Gastroesophageal sphincter (tissue), 4 donors: ENCODE measurements at regions not wholly inside any gene's neighbourhood (a gene's known extent, or its start where the extent isn't known, plus 50 kb on each side); places are given as distances from the start of the nearest gene placed in this dataset.

ENCODE experiments used
- ATAC-seq: fragments of 150-250 bp; one replicate; pipeline ENCODE4 v1.9.1; 2016; ENCODE audit warnings: mild to moderate bottlenecking, moderate library complexity
- H3K27ac ChIP-seq, 4 donors: fragments of 200-600 bp; sonication (generic) in 3 of 4; 1 replicate in 3 of 4; 2 replicates in 1 of 4; pipeline ENCODE4 v1.5.1; 2016 to 2019
- H3K27me3 ChIP-seq: fragments of 200-600 bp; sonication (generic); one replicate; pipeline ENCODE4 v1.5.1; 2019
- H3K36me3 ChIP-seq, 2 donors: fragments of 200-600 bp; sonication (generic); one replicate each; pipeline ENCODE4 v1.5.1; 2019; ENCODE audit warnings: control low read depth in 1 of 2
- H3K4me1 ChIP-seq, 3 donors: fragments of 200-600 bp; sonication (generic); 1 replicate in 2 of 3; 2 replicates in 1 of 3; pipeline ENCODE4 v1.5.1; 2016 to 2019; ENCODE audit warnings: control low read depth in 2 of 3
- H3K4me3 ChIP-seq, 2 donors: fragments of 200-600 bp; sonication (generic); one replicate each; pipeline ENCODE4 v1.5.1; 2019; ENCODE audit warnings: mild to moderate bottlenecking in 1 of 2, moderate library complexity in 1 of 2
- H3K9me3 ChIP-seq, 3 donors: fragments of 200-600 bp; sonication (generic); one replicate each; pipeline ENCODE4 v1.5.1; 2017 to 2019; ENCODE audit warnings: control low read depth in 2 of 3
- EP300 ChIP-seq: sonication (generic); formaldehyde crosslinking; IDR thresholded peaks from one replicate; pipeline ENCODE4 v1.6.1; 2017; ENCODE audit warnings: antibody characterized with exemption, mild to moderate bottlenecking
- POLR2A ChIP-seq, 2 donors: fragments of 450-650 bp; IDR thresholded peaks; one replicate each; pipeline ENCODE4 v1.6.1; 2017; ENCODE audit warnings: antibody characterized with exemption in 2 of 2, mild to moderate bottlenecking in 2 of 2, moderate library complexity in 1 of 2
- POLR2AphosphoS5 ChIP-seq: sonication (generic); formaldehyde crosslinking; IDR thresholded peaks from one replicate; pipeline ENCODE4 v1.6.1; 2017; ENCODE audit warnings: antibody characterized with exemption
- WGBS, 2 donors: methylation state at CpG; one replicate each; pipeline ENCODE4 v1.1.5; 2018; ENCODE audit warnings: low coverage in 1 of 2; 5-methylcytosine and 5-hydroxymethylcytosine counted together
- TF ChIP-seq, protein P1 (sequence below), 4 experiments: fragments of 200-600 bp in 2 of 4; fragments of 450-650 bp in 2 of 4; sonication (generic) in 1 of 4; IDR thresholded peaks; one replicate each; pipeline ENCODE4 v1.5.1; 2017 to 2019; ENCODE audit warnings: antibody characterized with exemption in 4 of 4, mild to moderate bottlenecking in 2 of 4, moderate library complexity in 2 of 4

DNA sequence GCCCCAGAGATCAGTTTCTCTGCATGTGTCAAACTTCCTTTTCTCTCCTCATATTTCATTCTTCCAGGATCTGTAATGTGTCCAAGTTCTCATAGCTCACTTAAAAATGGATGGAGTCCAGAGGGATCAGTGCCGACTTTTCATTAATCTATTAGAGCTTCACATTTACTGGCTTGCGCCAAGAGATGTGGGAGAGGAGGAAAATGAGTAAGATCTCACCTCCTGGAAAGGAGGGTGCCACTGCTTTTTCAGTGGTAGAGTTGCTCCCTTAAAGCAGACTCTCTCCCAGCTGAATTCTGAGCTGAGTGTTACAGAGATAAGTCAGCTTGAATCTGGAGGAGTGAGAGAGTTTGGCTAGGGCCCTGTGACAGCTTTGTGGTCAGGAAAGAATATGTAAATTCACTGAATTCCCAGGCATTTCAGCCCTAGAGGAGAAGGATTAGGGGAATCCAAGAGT, 175.9 kb downstream of the SOX4 start:
- peak; percentile 55 for ATAC-seq
- TF ChIP-seq POLR2AphosphoS5, result no peak
- TF ChIP-seq, protein P1, sequence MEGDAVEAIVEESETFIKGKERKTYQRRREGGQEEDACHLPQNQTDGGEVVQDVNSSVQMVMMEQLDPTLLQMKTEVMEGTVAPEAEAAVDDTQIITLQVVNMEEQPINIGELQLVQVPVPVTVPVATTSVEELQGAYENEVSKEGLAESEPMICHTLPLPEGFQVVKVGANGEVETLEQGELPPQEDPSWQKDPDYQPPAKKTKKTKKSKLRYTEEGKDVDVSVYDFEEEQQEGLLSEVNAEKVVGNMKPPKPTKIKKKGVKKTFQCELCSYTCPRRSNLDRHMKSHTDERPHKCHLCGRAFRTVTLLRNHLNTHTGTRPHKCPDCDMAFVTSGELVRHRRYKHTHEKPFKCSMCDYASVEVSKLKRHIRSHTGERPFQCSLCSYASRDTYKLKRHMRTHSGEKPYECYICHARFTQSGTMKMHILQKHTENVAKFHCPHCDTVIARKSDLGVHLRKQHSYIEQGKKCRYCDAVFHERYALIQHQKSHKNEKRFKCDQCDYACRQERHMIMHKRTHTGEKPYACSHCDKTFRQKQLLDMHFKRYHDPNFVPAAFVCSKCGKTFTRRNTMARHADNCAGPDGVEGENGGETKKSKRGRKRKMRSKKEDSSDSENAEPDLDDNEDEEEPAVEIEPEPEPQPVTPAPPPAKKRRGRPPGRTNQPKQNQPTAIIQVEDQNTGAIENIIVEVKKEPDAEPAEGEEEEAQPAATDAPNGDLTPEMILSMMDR (IDR thresholded peaks at IDR 0.05), result no peak
- TF ChIP-seq EP300, result no peak
- TF ChIP-seq POLR2A (IDR thresholded peaks at IDR 0.05), result no peak
- Histone ChIP-seq H3K36me3 (no peaks in the 10 kb centered on the region), H3K4me1 (peaks cover 6 to 60% (median 10%) of the 10 kb centered on the region in 3 donors), H3K27ac (peak overlapping the region; percentile 35 to 74 (median 71)), H3K4me3 (no peak overlapping the region), H3K27me3 (no peaks in the 10 kb centered on the region), H3K9me3 (no peaks in the 10 kb centered on the region)
- WGBS, 2 donors, result 0% methylated on average over 1 of the region's 2 CpGs; no CpG with 5 or more reads in 1 of the 2 donors

DNA sequence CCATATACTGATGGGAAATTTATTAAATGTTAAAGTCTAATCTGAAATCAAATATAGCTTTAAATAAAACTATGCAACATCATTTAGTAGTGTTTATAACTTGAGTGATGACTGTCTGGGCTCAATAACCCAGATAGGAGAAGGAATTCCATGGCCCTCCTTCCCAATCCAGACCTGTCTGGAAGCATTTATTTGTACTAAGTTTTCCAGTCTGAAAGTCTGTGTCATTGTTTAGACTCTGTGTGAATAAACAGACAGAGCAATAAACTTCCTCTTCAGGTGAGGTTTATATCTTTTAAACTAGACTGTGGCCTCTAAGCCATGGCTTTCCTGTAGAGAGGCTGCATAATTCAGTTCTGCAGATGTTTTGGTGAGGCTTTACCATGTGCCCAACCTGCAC, 176.4 kb downstream of the SOX4 start:
- TF ChIP-seq EP300, result no peak
- Histone ChIP-seq H3K36me3 (no peaks in the 10 kb centered on the region), H3K4me1 (peaks cover 6 to 60% (median 10%) of the 10 kb centered on the region in 3 donors), H3K4me3 (no peak overlapping the region), H3K27ac (peak overlapping the region; percentile 35 to 74 (median 71)), H3K27me3 (no peaks in the 10 kb centered on the region), H3K9me3 (no peaks in the 10 kb centered on the region)
- no peak for ATAC-seq

DNA sequence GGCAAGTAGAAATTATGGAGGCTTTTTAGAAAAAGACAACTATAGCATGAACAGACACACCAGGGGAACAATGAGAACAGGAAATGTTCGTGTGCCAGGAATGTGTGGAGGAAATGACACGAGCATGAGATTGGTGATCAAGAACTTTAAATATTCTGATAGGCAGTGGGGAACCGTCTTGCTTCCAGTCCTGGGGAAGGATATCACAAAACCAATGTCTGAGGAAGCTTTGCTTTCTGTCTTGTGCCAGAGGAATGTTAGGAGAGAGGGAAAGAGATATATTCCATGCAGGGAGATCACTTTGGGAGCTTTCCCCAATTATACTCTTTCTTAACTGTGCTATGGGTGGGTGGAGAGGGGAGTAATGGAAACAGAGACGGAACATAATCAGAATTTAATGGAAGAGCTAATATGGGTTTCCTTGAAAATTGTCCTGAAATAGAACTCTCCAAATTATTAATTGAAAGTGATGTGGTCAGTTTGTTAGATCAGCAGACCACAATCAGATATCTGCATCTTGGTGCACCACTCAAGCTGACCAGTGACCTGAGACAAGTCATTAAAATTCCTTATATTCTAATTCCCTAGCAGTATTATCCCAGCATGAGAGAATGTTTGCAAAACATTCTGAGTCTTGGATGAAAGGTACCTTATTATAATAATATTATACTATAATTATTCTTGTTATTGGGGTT, 178.2 kb downstream of the SOX4 start:
- WGBS, 2 donors, result 36 to 61% methylated on average over 4 of the region's 4 CpGs
- Histone ChIP-seq H3K9me3 (no peaks in the 10 kb centered on the region), H3K27ac (no peak overlapping the region), H3K4me3 (no peak overlapping the region), H3K36me3 (no peaks in the 10 kb centered on the region), H3K4me1 (peaks cover 6 to 60% (median 10%) of the 10 kb centered on the region in 3 donors), H3K27me3 (no peaks in the 10 kb centered on the region)
- no peak for ATAC-seq
- no peak for TF ChIP-seq POLR2A (IDR thresholded peaks at IDR 0.05)
- no peak for TF ChIP-seq POLR2AphosphoS5
- TF ChIP-seq, protein P1 (IDR thresholded peaks at IDR 0.05), result no peak
- no peak for TF ChIP-seq EP300

DNA sequence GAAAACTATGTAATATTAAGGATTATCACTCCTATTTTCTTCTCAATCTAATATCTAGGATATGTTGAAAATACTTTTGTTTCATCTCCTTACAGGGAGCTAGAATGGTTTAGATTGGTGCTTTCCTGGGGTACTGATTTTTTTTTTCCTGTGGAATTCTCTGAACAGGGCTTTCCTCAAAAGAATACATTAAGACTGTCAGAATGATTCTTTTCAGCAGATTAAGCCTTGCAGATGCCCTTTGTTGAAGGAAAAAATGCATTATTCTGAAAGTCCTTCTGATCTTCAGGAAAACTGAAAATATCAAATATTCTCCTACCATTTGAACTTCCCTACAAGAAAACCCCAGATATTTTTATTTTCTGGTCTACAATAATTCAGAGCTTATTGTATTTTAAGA, 178.9 kb downstream of the SOX4 start:
- Histone ChIP-seq H3K4me3 (no peak overlapping the region), H3K9me3 (no peaks in the 10 kb centered on the region), H3K27ac (no peak overlapping the region), H3K4me1 (peaks cover 6 to 58% (median 10%) of the 10 kb centered on the region in 3 donors), H3K27me3 (no peaks in the 10 kb centered on the region), H3K36me3 (no peaks in the 10 kb centered on the region)
- TF ChIP-seq POLR2AphosphoS5 (no peak), POLR2A (IDR thresholded peaks at IDR 0.05) (no peak), EP300 (no peak)
- TF ChIP-seq, protein P1 (IDR thresholded peaks at IDR 0.05), result no peak
- no peak for ATAC-seq

DNA sequence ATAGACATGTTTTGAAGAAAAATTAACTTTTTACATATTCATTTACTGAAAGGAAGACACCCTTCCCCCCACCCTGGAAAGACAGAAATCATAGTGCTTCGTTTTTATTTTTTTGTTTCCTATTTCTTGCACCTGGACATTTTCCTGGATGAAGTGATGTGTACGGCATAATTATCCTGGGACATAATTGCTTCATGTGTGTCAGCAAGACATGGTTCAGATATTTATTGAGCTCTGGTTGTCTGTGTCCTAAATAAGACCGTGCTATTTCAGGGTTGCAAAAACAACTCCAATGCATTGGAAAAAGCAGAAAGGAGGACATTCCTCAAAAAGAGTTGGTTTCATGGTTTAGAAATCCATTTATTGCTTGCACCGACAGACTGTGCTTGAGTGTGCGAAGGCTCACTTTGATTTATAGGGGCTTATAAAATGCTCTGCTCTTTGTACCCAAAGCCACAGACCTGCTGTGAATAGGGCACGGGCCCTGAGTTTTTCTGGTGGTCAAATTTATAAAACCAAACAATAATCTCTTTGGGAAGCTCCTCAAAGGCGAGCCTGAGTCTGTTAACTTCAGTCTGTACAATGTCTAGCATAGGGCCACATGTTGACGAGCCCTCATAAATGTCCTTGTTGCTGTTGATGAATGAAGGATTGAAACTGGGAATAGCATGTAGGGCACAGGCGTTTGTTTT, 179.5 kb downstream of the SOX4 start:
- no peaks in the 10 kb centered on the region for H3K27me3 ChIP-seq
- no peak overlapping the region for H3K27ac ChIP-seq
- H3K9me3 ChIP-seq, result no peaks in the 10 kb centered on the region
- no peak for ATAC-seq
- no peak overlapping the region for H3K4me3 ChIP-seq
- no peaks in the 10 kb centered on the region for H3K36me3 ChIP-seq
- WGBS, 2 donors, result 82 to 92% methylated on average over 9 of the region's 9 CpGs
- peaks cover 6 to 52% (median 6%) of the 10 kb centered on the region in 3 donors for H3K4me1 ChIP-seq
- TF ChIP-seq, protein P1 (IDR thresholded peaks at IDR 0.05), result no peak
- TF ChIP-seq POLR2A (IDR thresholded peaks at IDR 0.05), result no peak
- no peak for TF ChIP-seq POLR2AphosphoS5
- no peak for TF ChIP-seq EP300
